GM12891 (cell line): ENCODE measurements at regions not wholly inside any gene's neighbourhood (a gene's known extent, or its start where the extent isn't known, plus 50 kb on each side); places are given as distances from the start of the nearest gene placed in this dataset.

Experiments used
- POLR2A ChIP-seq: IDR thresholded peaks from 2 replicates; pipeline ENCODE4 v1.6.1; 2011; ENCODE audit warnings: low read depth, low read length, control low read depth
- POLR2AphosphoS5 ChIP-seq: IDR thresholded peaks from 2 replicates; pipeline ENCODE4 v1.6.1; 2011; ENCODE audit warnings: low read depth, low read length, control low read depth
- POU2F2 ChIP-seq: IDR thresholded peaks from 2 replicates; pipeline ENCODE4 v1.6.1; 2011; ENCODE audit warnings: low read depth, mild to moderate bottlenecking, control low read depth, low read length, moderate library complexity
- SPI1 ChIP-seq: IDR thresholded peaks from 2 replicates; pipeline ENCODE4 v1.6.1; 2011; ENCODE audit warnings: low read depth, low read length, control low read depth
- TAF1 ChIP-seq: IDR thresholded peaks from 2 replicates; pipeline ENCODE4 v1.6.1; 2011; ENCODE audit warnings: low read depth, low read length, control low read depth

- TF ChIP-seq POLR2A (no peak), POLR2AphosphoS5 (no peak), TAF1 (no peak), SPI1 (no peak), POU2F2 (no peak)
These were observed 434.6 kb downstream of the TAF11L14 start for GRCh38 chr5:18068826-18069225.
